ENCODE measurements at regions not wholly inside any gene's neighbourhood (a gene's known extent, or its start where the extent isn't known, plus 50 kb on each side); places are given as distances from the start of the nearest gene placed in this dataset.

GRCh38 chr5:123882965-123883345, 371.0 kb downstream of the CSNK1G3 start:
- TF ChIP-seq CTCF (IDR thresholded peaks at IDR 0.05) (no peak), POLR2A (IDR thresholded peaks at IDR 0.05) (no peak), POLR2AphosphoS5 (IDR thresholded peaks at IDR 0.05) (no peak)

Measured in stomach (tissue), 4 donors.